ENCODE measurements at regions not wholly inside any gene's neighbourhood (a gene's known extent, or its start where the extent isn't known, plus 50 kb on each side); places are given as distances from the start of the nearest gene placed in this dataset.

GRCh38 chr9:118281772-118282171, 577.6 kb downstream of the TLR4 start:
- H3K36me3 ChIP-seq (ENCODE audit: control insufficient read depth, insufficient read depth, low read length), result no peaks in the 10 kb centered on the region
- no peaks in the 10 kb centered on the region for H3K9me3 ChIP-seq (ENCODE audit: control insufficient read depth, low read length)
- no peaks in the 10 kb centered on the region for H3K4me1 ChIP-seq (ENCODE audit: control insufficient read depth, insufficient read depth, low read length, poor library complexity, severe bottlenecking)
- no peak overlapping the region for H3K27ac ChIP-seq (ENCODE audit: low read depth, low read length, severe bottlenecking)
- WGBS, 2 experiments (ENCODE audit: insufficient coverage in 2 of 2), result 62 to 66% methylated on average over 2 of the region's 3 CpGs
- no peak overlapping the region for H3K4me3 ChIP-seq (ENCODE audit: extremely low read depth, insufficient read depth, low read length, poor library complexity, severe bottlenecking)

- Histone ChIP-seq H3K9me3 (ENCODE audit: control insufficient read depth, low read length) (no peaks in the 10 kb centered on the region), H3K27ac (ENCODE audit: low read depth, low read length, severe bottlenecking) (no peak overlapping the region), H3K4me3 (ENCODE audit: extremely low read depth, insufficient read depth, low read length, poor library complexity, severe bottlenecking) (no peak overlapping the region)
Observed at GRCh38 chr9:118283488-118283887, 579.3 kb downstream of the TLR4 start.

GRCh38 chr9:118290116-118290515, 585.9 kb downstream of the TLR4 start:
- 50 to 56% methylated on average over 2 to 3 of the region's 3 CpGs for WGBS, 2 experiments (ENCODE audit: insufficient coverage in 2 of 2)
- H3K27ac ChIP-seq (ENCODE audit: low read depth, low read length, severe bottlenecking), result no peak overlapping the region
- H3K9me3 ChIP-seq (ENCODE audit: control insufficient read depth, low read length), result no peaks in the 10 kb centered on the region
- H3K36me3 ChIP-seq (ENCODE audit: control insufficient read depth, insufficient read depth, low read length), result no peaks in the 10 kb centered on the region
- H3K4me1 ChIP-seq (ENCODE audit: control insufficient read depth, insufficient read depth, low read length, poor library complexity, severe bottlenecking), result no peaks in the 10 kb centered on the region
- H3K4me3 ChIP-seq (ENCODE audit: extremely low read depth, insufficient read depth, low read length, poor library complexity, severe bottlenecking), result no peak overlapping the region

More at GRCh38 chr9:118283488-118283887, 579.3 kb downstream of the TLR4 start:
- Histone ChIP-seq H3K36me3 (ENCODE audit: control insufficient read depth, insufficient read depth, low read length) (no peaks in the 10 kb centered on the region), H3K4me1 (ENCODE audit: control insufficient read depth, insufficient read depth, low read length, poor library complexity, severe bottlenecking) (no peaks in the 10 kb centered on the region)

- H3K9me3 ChIP-seq (ENCODE audit: control insufficient read depth, low read length), result no peaks in the 10 kb centered on the region
- peaks cover 16% of the 10 kb centered on the region for H3K4me1 ChIP-seq (ENCODE audit: control insufficient read depth, insufficient read depth, low read length, poor library complexity, severe bottlenecking)
- no peaks in the 10 kb centered on the region for H3K36me3 ChIP-seq (ENCODE audit: control insufficient read depth, insufficient read depth, low read length)
- H3K27ac ChIP-seq (ENCODE audit: low read depth, low read length, severe bottlenecking), result no peak overlapping the region
- no peak overlapping the region for H3K4me3 ChIP-seq (ENCODE audit: extremely low read depth, insufficient read depth, low read length, poor library complexity, severe bottlenecking)
- 77 to 86% methylated on average over 1 to 4 of the region's 4 CpGs for WGBS, 2 experiments (ENCODE audit: insufficient coverage in 2 of 2)
Observed at GRCh38 chr9:118295413-118295812, 591.2 kb downstream of the TLR4 start.

GRCh38 chr9:118302721-118303120, 598.5 kb downstream of the TLR4 start:
- Histone ChIP-seq H3K4me3 (ENCODE audit: extremely low read depth, insufficient read depth, low read length, poor library complexity, severe bottlenecking) (no peak overlapping the region), H3K4me1 (ENCODE audit: control insufficient read depth, insufficient read depth, low read length, poor library complexity, severe bottlenecking) (peaks cover 10% of the 10 kb centered on the region), H3K36me3 (ENCODE audit: control insufficient read depth, insufficient read depth, low read length) (no peaks in the 10 kb centered on the region), H3K9me3 (ENCODE audit: control insufficient read depth, low read length) (no peaks in the 10 kb centered on the region), H3K27ac (ENCODE audit: low read depth, low read length, severe bottlenecking) (no peak overlapping the region)
- WGBS, 2 experiments (ENCODE audit: insufficient coverage in 2 of 2), result no CpG with 5 or more reads among the region's 2 CpGs

GRCh38 chr9:118303216-118303615, 599.0 kb downstream of the TLR4 start:
- no peaks in the 10 kb centered on the region for H3K36me3 ChIP-seq (ENCODE audit: control insufficient read depth, insufficient read depth, low read length)
- 38 to 100% methylated on average over 1 to 2 of the region's 3 CpGs for WGBS, 2 experiments (ENCODE audit: insufficient coverage in 2 of 2)
- peaks cover 10% of the 10 kb centered on the region for H3K4me1 ChIP-seq (ENCODE audit: control insufficient read depth, insufficient read depth, low read length, poor library complexity, severe bottlenecking)
- no peak overlapping the region for H3K4me3 ChIP-seq (ENCODE audit: extremely low read depth, insufficient read depth, low read length, poor library complexity, severe bottlenecking)
- H3K27ac ChIP-seq (ENCODE audit: low read depth, low read length, severe bottlenecking), result no peak overlapping the region
- H3K9me3 ChIP-seq (ENCODE audit: control insufficient read depth, low read length), result no peaks in the 10 kb centered on the region

GRCh38 chr9:118305331-118305730, 601.1 kb downstream of the TLR4 start:
- no peak overlapping the region for H3K4me3 ChIP-seq (ENCODE audit: extremely low read depth, insufficient read depth, low read length, poor library complexity, severe bottlenecking)
- 71 to 100% methylated on average over 1 of the region's 1 CpG for WGBS, 2 experiments (ENCODE audit: insufficient coverage in 2 of 2)
- H3K27ac ChIP-seq (ENCODE audit: low read depth, low read length, severe bottlenecking), result no peak overlapping the region
- H3K9me3 ChIP-seq (ENCODE audit: control insufficient read depth, low read length), result no peaks in the 10 kb centered on the region
- no peaks in the 10 kb centered on the region for H3K36me3 ChIP-seq (ENCODE audit: control insufficient read depth, insufficient read depth, low read length)
- peaks cover 1% of the 10 kb centered on the region for H3K4me1 ChIP-seq (ENCODE audit: control insufficient read depth, insufficient read depth, low read length, poor library complexity, severe bottlenecking)

GRCh38 chr9:118306801-118307200, 602.6 kb downstream of the TLR4 start:
- no peaks in the 10 kb centered on the region for H3K9me3 ChIP-seq (ENCODE audit: control insufficient read depth, low read length)
- no peaks in the 10 kb centered on the region for H3K4me1 ChIP-seq (ENCODE audit: control insufficient read depth, insufficient read depth, low read length, poor library complexity, severe bottlenecking)
- H3K27ac ChIP-seq (ENCODE audit: low read depth, low read length, severe bottlenecking), result no peak overlapping the region
- WGBS, 2 experiments (ENCODE audit: insufficient coverage in 2 of 2), result 100% methylated on average over 1 of the region's 3 CpGs; no CpG with 5 or more reads in 1 of the 2 experiments
- H3K36me3 ChIP-seq (ENCODE audit: control insufficient read depth, insufficient read depth, low read length), result no peaks in the 10 kb centered on the region
- H3K4me3 ChIP-seq (ENCODE audit: extremely low read depth, insufficient read depth, low read length, poor library complexity, severe bottlenecking), result no peak overlapping the region

GRCh38 chr9:118313965-118314364, 609.8 kb downstream of the TLR4 start:
- no peak overlapping the region for H3K4me3 ChIP-seq (ENCODE audit: extremely low read depth, insufficient read depth, low read length, poor library complexity, severe bottlenecking)
- no peaks in the 10 kb centered on the region for H3K9me3 ChIP-seq (ENCODE audit: control insufficient read depth, low read length)
- H3K27ac ChIP-seq (ENCODE audit: low read depth, low read length, severe bottlenecking), result no peak overlapping the region
- H3K4me1 ChIP-seq (ENCODE audit: control insufficient read depth, insufficient read depth, low read length, poor library complexity, severe bottlenecking), result no peaks in the 10 kb centered on the region
- H3K36me3 ChIP-seq (ENCODE audit: control insufficient read depth, insufficient read depth, low read length), result no peaks in the 10 kb centered on the region
- no CpG with 5 or more reads among the region's 3 CpGs for WGBS, 2 experiments (ENCODE audit: insufficient coverage in 2 of 2)

- Histone ChIP-seq H3K4me1 (ENCODE audit: control insufficient read depth, insufficient read depth, low read length, poor library complexity, severe bottlenecking) (no peaks in the 10 kb centered on the region), H3K4me3 (ENCODE audit: extremely low read depth, insufficient read depth, low read length, poor library complexity, severe bottlenecking) (no peak overlapping the region), H3K9me3 (ENCODE audit: control insufficient read depth, low read length) (no peaks in the 10 kb centered on the region), H3K27ac (ENCODE audit: low read depth, low read length, severe bottlenecking) (no peak overlapping the region), H3K36me3 (ENCODE audit: control insufficient read depth, insufficient read depth, low read length) (no peaks in the 10 kb centered on the region)
- 92 to 100% methylated on average over 1 to 2 of the region's 2 CpGs for WGBS, 2 experiments (ENCODE audit: insufficient coverage in 2 of 2)
Observed at GRCh38 chr9:118316831-118317343, 612.7 kb downstream of the TLR4 start.

- no CpG with 5 or more reads among the region's 1 CpG for WGBS, 2 experiments (ENCODE audit: insufficient coverage in 2 of 2)
- no peaks in the 10 kb centered on the region for H3K4me1 ChIP-seq (ENCODE audit: control insufficient read depth, insufficient read depth, low read length, poor library complexity, severe bottlenecking)
- no peak overlapping the region for H3K4me3 ChIP-seq (ENCODE audit: extremely low read depth, insufficient read depth, low read length, poor library complexity, severe bottlenecking)
- no peaks in the 10 kb centered on the region for H3K9me3 ChIP-seq (ENCODE audit: control insufficient read depth, low read length)
- H3K27ac ChIP-seq (ENCODE audit: low read depth, low read length, severe bottlenecking), result no peak overlapping the region
- no peaks in the 10 kb centered on the region for H3K36me3 ChIP-seq (ENCODE audit: control insufficient read depth, insufficient read depth, low read length)
Observed at GRCh38 chr9:118318770-118319431, 614.7 kb downstream of the TLR4 start.
